MV-4-11 (cell line): ENCODE measurements at regions not wholly inside any gene's neighbourhood (a gene's known extent, or its start where the extent isn't known, plus 50 kb on each side); places are given as distances from the start of the nearest gene placed in this dataset.
A peak's percentile ranks its signal among the peaks of the same experiment; 100 is the strongest.

Experiments
- DNase-seq: peaks from one replicate; lab custom pipeline; 2025; lab: John Stamatoyannopoulos, UW

DNA sequence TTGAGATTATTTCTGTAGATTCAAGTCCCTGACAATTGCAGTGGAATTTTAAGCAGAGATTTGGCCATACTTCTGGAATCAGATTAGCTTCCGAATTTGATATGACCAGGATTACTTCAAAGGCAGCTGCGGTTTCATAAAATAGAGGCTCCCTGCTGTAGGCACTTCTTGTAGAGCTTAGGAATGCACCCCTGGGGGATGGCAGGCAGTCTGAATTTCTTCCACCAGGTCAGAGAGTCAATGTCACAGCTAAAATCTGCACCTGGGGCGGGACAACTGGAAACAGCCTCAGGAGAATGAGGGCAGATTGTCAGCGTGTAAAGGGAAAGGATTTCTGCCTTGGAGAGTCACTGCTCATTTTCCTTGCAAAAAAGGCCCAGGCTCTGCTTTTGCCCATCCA lies 182.6 kb downstream of the ARRDC4 start:
- no peak for DNase-seq

DNA sequence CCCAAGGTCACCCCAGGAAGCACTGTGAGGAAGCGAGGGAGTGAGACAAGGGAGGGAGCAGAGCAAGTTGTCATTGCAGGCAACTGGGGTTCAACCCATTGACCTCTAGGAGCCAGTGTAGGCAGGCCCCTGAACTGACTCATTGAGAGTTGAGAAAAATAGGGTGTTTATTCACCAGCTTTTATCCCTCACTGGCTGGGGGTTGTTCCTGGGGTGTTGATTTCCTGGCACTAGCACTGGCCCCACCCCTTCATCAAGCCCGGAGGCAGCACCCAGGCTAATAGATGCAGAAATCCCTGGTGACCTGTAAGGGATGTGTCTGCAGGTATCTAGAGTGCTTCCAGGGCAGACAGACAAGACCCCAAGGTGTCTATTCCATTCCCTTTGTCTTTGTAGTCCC lies 183.9 kb downstream of the ARRDC4 start:
- no peak for DNase-seq

- DNase-seq, result no peak
These were observed 185.7 kb downstream of the ARRDC4 start for GRCh38 chr15:98146031-98146820.

DNA sequence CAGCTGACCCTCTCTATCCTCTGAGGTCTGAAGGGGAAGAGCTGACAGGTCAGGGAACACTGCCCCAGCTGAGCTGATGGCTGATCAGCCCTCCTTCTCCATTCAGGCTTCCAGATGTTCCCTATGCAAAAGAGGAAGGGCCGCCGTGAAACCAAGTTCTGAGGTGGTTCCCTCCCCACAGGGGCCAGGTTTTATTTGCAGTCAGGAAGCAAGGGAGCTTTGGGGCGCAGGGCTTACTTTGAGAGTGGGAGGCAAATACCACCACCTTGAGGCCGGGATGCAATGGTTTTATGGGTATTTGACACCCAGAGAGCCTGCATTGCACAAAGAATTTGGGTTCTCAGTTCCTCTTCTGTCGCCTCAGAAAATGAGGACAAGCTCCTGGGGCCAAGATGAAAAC lies 186.9 kb downstream of the ARRDC4 start:
- peak; percentile 91 for DNase-seq

DNA sequence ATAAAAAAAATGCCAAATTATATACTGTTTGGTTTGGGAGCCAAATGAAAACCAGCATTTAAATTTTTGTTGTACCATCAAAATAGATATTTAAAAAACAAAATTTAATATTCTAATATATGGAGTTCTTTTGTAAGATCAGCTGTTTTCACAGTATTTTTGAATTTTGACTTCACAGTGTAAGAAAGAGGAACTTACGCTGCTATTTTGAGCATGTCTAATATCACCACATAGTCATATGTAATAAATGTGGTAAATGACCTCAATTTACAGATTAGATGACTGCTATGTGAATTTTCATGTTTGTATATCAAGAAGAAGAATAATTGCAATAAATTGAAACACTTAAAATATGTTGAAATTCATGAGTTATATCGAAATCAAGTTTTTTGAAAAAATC lies 189.6 kb downstream of the ARRDC4 start:
- peak; percentile 69 for DNase-seq

DNA sequence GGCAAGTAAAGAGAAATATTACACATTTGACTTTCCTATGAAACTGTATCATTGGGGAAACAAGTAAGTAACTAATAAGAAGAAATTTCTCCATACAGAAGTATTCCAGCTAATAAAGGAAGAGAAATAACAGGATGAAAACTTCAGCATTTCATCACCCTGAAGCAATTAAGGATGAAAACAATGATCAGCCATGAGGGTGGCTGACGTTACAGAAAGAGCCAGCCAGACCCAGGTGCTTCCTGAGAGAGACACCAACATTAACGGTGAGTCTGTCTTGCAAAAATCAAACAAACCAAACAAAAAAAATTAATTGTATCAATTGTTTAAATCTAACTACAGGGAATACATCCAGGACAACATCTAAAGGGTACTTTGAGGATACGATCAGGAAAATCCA lies 190.0 kb downstream of the ARRDC4 start:
- no peak for DNase-seq

DNA sequence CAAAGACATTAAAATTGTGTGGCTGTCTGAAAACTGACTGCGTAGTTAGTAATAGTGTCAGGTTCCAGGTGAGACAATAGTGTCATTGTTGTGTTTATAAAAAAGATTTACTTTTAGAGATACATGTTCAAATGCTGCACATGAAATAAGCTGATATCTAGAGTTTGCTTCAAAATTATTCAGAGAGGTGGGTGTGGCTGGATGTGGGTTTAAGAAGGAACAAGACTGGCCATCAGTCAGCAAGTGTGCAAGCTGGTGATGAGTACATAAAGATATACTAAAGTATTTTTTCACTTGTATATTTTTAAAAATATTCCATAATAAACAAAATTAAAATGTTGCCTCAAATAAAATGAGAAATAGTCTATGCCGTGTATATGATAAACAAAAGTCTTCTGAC lies 190.6 kb downstream of the ARRDC4 start:
- no peak for DNase-seq

DNA sequence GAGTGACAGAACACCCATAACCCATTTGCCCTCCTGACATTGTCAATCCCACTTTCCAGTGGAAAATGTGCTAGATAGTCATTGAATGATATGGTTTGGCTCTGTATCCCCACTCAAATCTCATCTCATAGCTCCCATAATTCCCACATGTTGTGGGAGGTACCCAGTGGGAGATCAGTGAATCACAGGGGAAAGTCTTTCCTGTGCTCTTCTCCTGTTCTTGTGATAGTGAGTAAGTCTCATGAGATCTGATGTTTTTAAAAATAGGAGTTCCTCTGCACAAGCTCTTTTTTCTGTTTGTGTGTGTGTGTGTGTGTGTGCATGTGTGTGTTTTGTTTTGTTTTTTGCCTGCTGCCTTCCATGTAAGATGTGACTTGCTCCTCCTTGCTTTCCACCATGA lies 191.7 kb downstream of the ARRDC4 start:
- no peak for DNase-seq

DNA sequence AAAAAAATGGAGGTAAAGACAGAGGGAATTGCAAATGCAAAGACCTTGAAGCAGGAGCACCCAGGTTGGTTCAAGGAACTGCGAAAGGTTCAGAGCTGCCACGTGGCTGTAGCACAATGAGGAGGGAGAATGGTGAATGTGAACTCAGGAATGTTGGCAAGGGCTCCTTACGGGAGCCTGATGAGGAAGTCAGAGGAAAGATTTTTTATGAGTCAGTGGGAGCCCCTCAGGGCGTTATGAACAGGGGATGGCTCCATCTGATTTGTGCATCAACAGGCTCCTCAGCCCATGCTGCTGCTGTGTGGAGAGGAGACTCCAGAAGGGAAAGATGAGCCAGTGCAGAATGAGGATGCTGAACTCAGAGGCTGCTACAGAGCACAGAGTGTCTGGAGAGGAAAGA lies 194.4 kb downstream of the ARRDC4 start:
- DNase-seq, result no peak

DNA sequence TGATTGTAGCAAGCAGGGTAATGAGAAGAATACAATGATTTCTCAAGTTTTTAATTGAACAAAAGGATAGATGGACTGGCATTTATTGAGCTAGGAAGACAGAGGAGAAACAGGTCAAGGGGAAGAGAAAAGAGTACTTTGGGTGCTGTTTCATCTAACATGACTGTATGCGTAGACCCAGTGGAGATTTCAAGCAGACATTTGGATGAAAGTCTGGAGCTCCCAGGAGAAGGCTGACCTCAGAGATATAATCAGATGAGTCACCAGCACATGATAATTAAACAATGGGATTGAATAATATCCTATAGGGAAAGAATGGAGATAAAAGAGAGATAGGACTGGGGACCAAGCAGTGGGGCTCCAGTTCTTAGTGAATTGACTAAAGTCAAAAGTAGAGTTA lies 194.9 kb downstream of the ARRDC4 start:
- no peak for DNase-seq

DNA sequence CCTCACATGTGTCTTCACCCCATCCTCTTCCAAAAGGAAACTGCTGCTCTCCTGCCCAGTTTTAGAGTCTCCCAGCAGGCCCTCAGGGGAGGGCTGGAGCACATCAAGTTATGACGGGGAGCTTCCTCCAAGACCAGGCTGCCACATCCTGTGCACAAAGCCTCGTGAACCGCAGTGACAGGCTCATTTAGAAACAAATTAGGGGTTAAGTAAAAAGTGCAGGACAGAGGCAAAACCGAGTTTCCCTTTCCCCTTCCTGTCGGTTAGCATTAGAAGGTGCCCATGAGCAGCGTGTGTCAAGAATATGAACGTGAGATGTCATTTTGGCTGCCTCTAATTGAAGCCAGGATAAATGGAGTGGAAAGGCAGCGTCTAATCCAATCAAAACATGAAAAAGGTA lies 199.7 kb downstream of the ARRDC4 start:
- DNase-seq, result peak; percentile 83

DNA sequence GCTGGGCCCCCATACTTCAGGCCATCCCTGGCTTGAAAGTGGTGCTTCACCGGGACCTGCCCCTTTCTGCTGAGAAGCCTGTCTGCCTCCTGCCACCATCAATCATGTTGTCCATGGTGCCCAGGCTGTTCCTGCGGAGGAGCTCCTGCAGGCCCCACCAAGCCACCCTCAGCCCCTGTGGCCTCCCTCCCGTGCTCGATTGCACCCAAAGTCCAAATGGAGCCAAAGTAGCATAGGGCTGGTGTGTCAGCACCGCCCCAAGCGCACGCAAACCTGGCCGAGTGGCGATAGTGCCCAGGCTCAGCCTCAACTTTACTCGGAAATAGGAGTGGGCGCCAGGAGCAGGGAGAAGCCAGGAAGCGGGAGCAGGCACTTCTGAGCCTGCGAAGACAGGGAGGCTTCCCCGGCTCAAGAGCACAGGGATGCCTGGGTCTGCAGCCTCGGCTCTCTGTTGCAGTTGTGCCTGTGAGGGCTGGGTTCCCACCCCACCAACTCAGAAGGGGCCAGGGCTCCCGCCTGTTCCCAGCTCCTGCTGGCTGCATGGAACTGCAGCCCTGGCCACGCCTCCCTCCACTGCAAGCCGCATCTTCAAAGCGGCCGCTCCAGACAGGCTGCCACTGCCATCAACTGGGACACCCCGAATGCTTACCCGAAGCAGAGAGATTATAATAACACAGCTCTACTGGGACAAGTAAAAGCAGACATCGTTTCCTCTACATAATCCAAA lies 203.0 kb downstream of the ARRDC4 start:
- no peak for DNase-seq

DNA sequence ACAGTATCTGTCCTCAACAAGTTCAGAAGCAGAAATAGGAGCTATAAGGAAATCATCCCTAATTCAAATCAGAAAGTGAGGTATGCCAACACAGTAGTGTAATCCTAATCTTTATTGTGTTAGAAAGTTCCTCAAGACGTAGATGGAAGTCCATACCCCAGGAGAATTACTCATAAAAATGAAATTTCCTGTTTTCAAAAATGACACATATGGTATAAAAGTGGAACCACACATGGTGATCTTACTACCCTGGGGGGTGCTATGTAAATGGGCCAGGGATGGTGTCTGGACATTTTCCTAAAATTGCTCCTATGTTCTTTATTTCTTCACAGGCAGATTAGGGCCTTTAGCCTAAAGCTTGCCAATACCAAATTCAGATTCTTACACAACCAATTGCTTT lies 204.1 kb downstream of the ARRDC4 start:
- no peak for DNase-seq

GRCh38 chr15:98164986-98165385 lies 204.5 kb downstream of the ARRDC4 start:
- DNase-seq, result no peak

- no peak for DNase-seq
These were observed 207.3 kb downstream of the ARRDC4 start for GRCh38 chr15:98167722-98168268.

DNA sequence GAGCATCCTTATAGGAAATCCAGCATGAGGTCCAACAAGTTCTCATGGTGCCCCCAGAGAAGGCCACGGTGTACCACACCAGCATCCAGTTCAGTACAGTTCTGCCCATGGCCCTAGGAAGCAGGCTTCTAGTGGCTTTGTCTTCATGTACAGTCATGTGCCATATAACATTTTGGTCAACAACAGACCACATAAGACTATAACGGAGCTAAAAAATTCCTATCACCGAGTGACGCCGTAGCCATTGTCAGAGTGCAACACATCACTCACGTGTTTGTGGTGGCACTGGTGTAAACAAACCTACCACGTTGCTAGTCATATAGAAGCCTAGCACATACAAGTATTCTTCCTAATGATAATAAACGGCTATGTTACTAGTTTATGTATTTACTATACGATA lies 209.0 kb downstream of the ARRDC4 start:
- DNase-seq, result peak; percentile 23

DNA sequence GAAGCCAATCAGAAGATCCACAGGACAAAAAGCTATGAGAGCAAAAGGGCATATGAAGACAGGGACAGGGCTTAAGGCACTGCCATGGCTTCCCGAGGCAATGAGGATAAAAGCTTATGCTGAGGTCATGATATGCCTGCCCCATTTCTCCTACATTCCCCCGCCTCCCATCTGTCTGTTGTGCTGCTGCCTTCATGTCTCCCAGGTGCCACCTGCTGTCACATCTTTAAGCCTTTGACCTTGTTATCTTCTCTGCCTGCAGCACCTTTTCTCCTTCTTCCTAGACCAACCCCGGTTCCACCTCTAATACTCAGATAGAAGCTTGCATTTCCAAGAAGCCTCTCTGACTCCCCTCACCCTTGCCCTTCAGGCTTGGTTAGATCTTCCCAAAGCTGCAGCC lies 213.8 kb downstream of the ARRDC4 start:
- no peak for DNase-seq

- DNase-seq, result no peak
These were observed 214.3 kb downstream of the ARRDC4 start for GRCh38 chr15:98174841-98175240.

GRCh38 chr15:98177966-98178592 lies 217.6 kb downstream of the ARRDC4 start:
- peak; percentile 42 for DNase-seq

DNA sequence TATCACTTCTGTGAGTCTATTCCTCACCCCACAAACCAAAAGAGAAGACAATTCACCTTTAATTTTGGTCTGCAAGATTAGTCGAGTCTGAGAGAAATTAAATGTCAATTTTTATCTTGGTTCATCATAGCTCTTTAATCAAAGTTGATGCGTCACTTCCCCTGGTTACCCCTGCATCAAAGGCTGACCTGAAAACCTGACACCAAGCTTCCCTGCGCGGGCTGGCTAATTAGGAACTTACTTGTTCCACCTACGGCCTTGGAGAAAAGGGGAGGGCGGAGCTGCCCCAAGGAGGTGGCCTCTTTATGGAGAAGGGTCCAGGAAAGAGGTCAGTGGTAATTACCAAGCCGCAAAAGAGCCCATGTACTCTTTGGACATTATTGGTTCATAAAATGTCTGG lies 218.4 kb downstream of the ARRDC4 start:
- DNase-seq, result no peak

- DNase-seq, result no peak
These were observed 227.0 kb downstream of the ARRDC4 start for GRCh38 chr15:98187549-98187948.

DNA sequence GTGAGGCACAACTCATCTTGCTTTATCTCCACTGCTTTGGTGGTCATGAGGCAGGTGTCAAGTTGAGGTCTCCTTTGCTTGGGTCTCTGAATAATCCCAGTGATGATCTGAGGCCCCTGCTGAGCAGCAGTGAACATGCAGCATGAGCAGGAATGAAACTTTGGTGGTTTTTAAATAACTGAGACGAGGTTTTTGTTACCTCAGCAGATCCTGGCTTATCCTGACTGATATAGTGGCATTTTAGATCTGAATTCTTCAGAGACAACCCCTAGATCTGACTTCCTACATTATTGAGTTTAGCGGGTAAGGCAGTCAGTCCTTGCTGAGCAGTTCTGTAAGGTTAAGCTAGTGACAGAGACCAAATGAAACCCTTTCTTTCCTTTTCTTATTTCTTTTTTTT lies 230.4 kb downstream of the ARRDC4 start:
- DNase-seq, result no peak

DNA sequence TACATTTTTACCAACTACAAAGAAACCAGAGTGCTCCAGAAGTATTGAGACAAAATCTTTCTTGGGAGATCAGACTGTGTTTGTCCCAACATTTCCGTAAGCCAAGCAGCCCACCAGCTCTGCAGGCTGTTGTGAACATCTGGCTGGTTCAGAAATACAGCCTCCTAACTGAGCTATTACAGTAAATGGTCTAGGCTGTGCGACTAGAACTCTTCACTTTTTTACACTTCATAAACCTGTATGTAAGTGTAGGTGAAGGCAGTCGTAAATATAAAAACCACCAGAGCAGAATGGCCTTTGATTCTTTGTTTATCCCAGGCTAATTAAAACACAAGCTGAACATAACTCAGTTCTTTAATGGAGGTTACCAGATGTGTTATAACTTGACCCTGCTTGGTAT lies 235.3 kb downstream of the ARRDC4 start:
- no peak for DNase-seq
